HK-2 (cell line): ENCODE measurements at regions not wholly inside any gene's neighbourhood (a gene's known extent, or its start where the extent isn't known, plus 50 kb on each side); places are given as distances from the start of the nearest gene placed in this dataset.
"Not testable (repeated sequence)": the region's sequence is repeated elsewhere in the genome, so short reads cannot be mapped to it uniquely, and the experiment has no call there.

Experiments used
- DNase-seq: peaks from one replicate; pipeline ENCODE4 v3.0.0-alpha.2; 2018; ENCODE audit not compliant: unreplicated experiment

DNA sequence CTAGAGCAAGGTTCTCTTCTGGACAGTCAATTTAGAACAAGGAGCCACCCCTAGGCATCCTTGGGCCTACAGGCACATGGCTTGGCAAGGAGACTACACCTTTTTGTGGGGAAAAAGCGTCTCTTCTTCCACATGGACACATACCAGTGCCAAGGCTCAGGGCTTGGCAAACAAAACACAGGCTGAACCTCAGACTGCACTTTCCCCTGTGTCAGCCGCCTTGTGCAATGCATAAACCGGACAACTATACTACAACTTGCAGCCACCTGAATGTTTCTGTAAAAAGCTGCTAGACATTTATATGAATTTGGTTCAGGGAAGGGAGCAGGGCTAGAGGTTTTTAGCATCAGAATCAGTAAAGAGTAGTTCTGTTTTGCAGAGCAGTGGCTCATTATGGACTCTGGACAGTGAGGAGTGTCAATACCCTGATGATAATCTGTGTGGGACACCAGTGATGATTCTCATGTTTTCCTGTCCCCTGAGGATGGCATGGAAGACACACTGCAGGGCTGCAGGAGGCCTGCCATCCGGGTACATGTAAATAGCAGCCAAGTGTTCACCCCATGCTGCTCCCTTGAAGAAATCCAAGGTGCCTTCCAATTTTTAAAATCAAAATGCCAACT is 118.9 kb downstream of the GATA3 start:
- no peak for DNase-seq

DNA sequence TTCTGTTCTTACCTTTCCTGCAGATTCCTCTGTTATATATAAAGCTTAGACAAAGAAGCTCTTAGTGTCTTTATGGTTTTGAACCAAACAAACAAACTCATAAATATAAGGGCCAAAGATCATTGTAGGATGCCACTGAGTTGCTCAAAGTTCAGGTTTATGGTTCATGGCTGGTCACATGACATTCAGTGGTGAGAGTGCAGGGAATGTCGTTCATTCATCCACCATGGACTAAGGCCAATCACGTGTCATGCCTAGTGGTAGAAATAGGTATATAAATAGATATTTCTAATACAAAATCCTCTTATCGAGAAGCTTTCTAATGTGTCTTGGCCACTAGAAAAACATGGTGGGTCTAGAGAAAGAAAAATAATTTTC is 119.4 kb downstream of the GATA3 start:
- no peak for DNase-seq

DNA sequence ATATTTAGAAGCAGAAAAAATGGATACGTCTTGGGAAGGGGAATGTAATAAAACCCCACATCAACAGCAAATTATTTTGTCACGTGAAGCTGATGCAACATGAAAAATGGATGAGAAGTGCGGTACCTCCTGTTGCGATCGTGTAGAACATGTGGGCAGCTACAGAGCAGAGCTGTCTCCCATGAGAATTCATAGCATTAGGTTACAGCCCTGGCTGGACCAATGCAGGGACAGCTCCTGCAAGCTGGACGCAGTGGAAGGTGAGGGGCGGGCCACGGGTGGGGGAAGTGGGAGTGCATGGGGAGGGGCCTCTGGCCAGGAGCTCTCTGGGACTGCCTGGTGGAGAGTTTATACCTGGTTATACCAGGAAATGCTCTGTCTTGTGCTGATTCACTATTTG is 120.3 kb downstream of the GATA3 start:
- DNase-seq = no peak

DNA sequence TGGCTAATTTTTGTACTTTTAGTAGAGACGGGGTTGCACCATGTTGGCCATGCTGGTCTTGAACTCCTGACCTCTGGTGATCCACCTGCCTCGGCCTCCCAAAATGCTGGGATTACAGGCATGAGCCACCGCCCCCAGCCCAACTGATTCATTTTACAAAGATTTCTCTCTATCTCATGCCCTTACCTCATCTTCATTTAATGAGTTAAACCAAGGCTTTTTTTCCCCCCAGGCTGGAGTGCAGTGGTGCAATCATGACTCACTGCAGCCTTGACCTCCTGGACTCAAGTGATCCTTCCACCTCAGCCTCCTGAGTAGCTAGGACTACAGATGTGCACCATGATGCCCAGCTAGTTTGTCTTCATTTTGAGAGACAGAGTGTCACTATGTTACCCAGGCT is 123.0 kb downstream of the GATA3 start:
- not testable (repeated sequence) for DNase-seq

DNA sequence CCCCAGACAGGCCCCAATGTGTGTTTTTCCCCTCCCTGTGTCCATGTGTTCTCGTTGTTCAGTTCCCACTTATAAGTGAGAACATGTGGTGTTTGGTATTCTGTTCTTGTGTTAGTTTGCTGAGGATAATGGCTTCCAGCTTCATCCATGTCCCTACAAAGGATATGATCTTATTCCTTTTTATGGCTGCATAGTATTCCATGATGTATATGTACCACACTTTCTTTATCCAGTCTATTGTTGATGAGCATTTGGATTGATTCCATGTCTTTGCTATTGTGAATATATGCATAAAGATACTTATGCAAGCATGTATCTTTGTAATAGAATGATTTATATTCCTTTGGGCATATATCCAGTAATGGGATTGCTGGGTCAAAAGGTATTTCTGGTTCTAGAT is 125.3 kb downstream of the GATA3 start:
- not testable (repeated sequence) for DNase-seq

DNA sequence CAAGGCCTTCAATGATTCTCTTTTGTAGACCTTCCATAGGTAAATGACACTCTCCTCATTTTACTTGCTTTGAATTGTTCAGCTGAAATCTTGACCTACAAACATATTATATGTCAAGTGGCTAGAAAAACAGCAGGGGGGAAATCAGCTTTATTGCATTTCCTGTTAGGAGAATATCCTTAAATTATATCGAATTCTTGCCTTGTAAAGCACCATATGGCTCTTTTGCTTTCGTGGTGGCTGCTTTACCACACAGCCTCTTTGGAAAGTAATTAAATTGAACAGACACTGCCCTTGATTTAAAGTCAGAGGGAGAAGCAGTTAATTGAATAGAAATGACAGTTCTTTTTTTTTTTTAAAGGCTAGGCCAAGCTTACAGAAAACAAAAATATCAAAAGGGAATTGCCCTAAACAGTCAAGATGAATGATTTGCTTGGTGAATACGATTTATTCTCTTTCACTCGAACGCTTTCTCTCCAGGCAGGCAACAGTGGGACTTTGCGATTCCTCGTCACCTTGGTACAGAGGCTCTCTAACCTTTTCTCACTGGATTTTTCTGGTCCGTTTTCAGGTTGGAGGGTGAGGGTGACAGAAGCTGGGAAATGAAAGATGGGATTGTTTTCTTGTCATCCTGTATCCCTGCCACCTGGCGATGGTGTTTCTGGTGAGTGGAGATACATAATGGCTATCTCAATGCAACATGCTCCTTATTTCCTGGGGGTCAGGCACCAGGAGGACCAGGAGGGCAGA is 126.0 kb downstream of the GATA3 start:
- no peak for DNase-seq

DNA sequence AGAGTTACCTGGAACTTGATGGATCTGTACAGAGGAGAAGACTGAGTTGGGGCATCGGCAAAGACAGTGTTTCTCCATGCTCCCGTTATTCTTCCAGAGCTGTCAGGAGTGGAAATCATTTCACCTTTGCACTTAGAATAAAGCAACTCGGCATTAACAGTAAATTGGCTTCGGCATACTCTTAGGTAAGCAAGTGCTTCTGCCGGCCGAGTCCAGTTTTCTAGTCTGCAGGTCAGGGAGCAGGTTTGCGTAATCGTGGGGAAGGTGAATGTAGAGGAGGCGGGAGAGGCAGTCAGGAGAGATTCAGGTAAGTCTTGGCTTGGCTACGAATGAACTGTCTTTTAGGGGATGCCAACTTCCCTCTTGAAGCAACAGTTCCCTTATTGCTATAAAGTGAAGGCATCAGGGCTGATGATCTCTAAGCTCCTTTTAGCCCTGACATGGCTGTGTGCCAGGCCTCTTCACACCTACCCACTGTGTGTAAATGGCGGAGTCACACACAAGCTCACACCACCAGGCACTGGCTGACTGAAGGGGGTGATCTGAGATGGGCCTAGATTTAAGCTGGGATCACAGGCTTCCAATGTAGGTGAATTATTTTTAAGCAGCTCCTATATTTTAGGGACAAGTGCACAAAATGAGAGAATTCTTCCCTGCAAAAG is 127.1 kb downstream of the GATA3 start:
- DNase-seq = no peak

DNA sequence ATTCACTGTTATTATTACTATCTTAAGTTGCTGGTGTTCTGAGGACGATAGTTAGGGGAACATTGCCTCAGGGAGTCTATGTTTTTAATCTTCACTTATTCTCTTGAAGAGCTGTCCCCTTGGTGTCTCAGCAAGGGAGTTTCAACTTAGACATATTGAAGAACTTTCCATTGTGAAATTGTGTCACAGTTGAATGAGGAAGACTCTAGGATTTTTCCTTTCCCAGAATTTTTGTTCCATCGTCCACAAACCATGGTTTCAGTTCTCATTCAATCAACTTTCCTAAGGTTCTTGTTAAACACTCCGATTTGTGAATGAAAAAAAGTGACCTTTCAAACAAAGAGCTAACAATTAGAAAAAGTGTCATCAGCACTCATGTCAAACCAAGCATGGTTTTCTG is 128.3 kb downstream of the GATA3 start:
- DNase-seq = no peak

DNA sequence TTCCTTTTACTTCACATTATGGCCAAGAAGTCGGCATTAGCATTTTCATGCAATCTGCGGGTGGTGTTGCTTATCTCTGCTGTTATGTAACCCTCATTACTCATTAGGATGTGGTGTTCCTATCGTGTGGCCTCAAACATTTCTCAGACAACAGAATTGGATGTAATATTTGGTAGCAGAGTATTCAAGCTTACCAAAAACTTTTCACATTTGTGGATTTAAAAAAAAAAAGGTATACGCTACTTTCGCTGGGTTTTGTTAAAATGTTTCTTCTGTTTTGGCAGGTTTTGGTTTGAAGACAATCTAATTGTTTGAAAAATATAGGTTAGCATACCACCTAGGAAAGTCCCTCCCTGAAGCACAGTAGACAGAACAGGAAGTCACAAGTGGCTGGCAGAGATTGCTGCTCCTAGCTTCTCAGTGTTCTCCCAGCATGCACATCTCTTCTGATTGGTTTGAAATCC is 128.8 kb downstream of the GATA3 start:
- DNase-seq = no peak

DNA sequence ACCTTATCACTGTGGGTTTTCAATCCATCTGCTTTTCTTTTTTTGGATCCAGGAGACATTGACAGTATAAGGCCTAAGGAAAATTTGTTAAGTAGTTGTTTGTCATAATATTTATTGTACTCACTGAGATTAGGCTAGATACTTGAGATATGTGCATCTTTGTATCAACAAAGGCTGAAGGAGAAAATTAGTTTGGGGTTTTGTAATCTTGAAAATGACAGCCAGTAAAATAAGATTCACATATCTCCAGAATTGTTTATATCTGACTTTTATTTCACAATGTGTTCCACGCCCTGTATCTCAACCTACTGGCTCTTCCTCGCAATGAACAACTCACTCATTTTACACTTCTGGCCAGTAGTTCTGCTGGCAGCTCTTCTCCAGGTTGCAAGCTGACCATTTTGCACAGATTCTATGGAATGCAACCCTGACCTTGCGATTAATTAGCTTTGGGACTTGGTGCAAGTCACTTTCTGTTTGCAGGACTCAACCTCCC is 132.7 kb downstream of the GATA3 start:
- DNase-seq = no peak

DNA sequence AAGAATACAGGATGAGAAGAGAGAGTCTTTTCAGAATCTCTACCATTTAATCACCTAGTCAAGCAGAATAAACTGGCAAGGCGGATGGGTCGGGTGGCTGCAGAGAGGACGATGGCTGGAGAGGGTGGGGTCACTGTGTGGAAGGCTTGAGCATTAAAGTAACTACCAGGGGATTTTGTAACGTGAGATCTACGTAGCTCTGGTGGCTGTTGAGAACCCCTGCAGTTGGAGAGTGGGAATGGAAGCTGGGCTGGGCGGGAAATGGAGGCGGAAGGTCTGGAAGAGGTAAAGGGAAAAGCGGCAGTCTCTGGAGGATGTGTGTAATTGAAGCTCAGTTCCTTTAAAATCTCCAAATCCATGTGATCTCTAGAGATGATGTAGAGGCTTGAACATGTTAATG is 135.0 kb downstream of the GATA3 start:
- DNase-seq = no peak

DNA sequence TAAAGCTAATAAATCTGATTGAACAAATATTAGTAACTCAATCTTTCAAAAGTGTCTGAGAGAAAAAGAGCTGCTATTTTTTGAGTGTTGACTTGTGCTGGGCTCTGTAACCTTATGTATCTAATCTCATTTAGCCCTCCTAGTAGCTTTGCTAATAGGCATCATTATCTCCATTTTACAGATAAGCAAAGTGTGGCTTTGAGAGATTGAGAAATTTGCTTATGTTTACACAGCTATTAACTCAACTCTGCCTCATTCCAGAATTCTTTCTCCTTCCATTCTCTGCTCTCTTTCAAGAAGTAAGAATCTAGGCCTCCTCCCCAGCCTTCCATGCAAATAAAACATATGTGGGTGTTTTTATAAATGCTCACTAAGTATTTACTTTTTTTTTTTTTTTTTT is 137.8 kb downstream of the GATA3 start:
- DNase-seq = no peak

DNA sequence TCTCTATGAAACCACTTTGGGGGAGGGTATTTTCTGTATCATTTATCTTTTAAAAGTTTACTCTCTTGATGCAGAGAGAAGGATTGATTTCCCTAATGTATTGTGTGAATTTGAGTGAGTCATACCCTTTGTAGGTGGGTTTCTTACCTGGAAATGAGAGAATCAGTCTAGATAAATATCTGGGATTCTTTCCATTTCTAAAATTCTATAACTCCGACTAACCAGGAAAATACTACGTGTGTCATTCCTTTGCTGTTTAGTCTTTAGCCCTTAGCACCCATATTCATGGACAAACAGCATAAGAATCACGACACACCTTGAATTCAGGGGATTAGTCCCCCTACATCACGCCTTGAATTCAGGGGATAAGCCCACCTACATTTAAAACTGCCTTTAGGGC is 139.1 kb downstream of the GATA3 start:
- no peak for DNase-seq

DNA sequence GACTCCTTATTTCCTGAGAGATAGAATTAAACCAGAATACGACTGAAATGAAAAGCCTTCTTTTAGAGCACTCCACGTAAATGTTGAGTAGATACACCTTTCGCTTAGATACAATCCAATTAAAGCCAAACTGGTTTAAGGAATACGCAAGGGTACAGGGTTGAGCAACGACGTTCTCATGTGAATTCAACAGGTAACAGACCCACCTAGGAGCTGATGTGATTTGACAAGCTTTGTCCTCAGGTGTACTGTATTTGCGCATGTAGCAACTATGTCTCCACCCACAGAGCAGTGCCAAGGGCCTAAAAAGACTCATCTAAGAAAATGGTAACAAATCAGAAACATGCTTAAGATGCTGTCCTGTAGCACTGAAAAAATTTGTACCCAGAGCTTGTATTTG is 139.6 kb downstream of the GATA3 start:
- DNase-seq = no peak

DNA sequence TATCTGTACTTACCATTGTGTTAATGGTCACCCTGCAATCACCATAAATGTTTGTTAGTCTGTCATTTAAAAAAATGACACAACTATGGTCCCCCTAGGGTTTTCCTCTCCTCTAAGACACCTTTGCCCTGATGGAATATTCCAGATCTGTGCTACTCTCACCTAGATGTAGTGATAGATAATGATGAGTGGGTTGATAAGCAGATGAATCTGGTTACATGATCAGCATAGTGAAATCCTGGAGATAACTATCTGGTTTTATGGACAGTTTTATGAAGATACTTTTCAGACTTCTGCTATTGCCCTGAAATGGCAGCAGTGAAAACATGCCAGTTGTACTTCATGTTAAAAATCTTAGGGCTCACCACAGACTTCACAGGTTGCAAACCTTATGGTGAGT is 152.4 kb downstream of the GATA3 start:
- DNase-seq = no peak

DNA sequence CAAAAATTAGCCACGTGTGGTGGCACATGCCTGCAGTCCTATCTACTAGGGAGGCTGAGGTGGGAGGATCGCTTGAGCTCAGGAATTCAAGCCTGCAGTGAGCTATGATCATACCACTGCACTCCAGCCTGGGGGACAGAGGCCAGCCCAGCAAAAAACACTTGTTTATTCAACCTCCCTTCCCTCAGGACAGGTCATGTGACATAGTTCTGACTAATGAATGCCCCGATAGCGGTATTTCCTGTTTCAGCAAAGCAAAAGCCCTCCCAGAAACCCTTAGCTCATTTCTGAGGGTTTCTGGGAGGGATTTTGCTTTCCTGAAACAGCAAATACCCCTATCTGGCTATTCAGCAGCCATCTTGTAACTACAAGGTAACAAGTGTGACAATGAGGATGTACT is 157.1 kb downstream of the GATA3 start:
- no peak for DNase-seq

DNA sequence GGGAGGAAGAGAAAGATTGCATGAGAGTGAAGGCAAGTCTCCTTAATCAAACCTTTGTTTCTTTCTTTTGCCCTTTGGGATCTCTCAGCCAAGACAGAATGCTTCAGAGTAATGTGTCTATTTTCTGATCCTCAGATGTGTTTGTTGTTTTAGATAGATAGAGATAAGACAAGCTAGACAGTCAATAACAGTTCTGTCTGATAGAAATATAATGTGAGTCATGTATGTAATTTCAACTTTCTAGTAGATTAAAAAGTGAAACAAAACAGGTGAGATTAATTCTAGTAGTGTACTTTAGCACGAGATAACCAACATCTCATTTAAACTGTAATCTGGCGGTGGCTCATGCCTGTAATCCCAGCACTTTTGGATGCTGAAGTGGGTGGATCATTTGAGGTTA is 159.2 kb downstream of the GATA3 start:
- DNase-seq = no peak

DNA sequence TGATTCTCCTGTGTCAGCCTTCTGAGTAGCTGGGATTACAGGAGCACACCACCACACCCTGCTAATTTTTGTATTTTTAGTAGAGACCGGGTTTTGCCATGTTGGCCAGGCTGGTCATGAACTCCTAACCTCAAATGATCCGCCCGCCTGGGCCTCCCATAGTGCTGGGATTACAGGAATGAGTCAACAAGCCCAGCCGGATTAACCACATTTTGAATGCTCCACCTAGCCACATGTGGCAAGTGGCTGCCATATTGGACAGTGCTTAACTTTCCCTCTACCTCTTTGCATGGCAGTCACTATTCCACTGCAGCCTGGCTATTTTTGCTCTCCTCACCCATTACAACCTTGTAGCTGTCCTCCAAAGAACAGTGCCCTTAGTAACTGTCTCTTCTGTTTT is 160.1 kb downstream of the GATA3 start:
- no peak for DNase-seq

DNA sequence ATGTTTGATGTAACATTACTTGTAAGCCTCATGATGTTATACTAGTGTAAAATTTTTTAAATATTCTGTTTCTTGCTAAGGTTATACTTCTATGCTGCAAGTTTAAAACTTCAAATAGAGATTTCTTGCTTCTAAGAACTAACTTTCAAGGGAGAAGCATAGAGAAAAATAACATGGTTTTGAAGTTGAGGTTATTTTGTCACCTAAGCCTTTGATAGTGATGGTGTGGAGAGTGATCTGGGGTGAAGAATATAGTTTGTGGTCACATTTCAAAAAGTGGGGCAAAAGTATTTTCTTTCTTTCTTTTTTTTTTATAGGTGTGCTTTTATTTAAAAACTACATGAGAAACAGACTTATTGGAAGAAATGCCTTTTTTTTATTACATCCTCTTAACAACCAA is 162.4 kb downstream of the GATA3 start:
- no peak for DNase-seq

DNA sequence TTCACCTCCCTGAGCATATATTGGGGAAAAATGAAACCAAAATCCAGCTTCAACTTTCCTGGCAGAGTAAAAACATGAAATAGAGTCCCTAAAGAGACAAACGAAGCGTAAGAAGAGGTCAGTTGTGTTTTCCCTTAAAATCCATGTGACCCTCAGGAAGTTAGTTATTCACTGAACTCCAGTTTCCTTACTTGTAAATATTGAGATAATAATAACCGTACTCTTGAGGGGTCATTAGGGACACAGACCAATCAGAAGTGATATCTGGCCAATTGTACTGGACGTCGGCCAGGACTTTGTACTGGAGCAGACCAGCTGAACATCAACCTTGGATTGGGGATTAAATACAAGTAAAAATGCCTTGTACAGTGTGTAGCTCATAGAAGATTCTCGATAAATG is 167.0 kb downstream of the GATA3 start:
- no peak for DNase-seq

DNA sequence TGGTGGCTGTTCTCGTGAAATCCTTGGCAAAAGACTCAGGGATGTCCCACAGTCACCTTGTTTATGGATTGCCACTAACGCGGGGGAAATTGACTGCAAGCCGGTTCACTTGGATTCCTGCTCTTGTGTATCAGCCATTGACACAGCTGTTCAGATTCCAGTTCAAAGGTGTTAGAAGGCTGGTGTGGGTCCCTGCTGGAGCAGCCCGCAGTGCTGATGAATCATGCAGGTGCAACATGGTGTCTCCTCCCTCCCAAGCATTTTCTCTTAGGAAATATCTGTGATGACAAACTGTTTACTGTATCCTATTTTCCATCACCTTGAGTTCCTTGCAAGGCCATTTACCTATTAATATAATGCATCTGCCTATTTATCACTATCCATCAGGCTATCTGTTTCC is 170.1 kb downstream of the GATA3 start:
- no peak for DNase-seq

DNA sequence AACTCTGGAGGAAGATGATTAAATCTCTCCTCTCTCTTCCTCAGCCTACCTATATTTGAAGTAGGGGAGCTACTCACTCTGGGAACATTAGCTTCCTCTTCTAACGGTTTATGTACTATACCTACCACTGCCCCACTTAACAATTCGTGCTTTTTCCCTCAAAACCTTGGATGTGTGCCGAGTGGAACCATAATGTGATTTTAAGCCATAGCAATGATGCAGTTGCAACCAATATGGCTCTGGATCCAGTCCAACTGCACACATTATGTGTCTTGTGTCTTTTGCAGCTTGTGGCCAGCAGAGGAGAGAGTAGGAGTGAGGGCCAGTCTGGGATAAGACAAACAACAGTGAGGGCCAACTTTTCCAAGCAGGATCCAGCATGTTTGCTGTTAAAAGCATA is 170.7 kb downstream of the GATA3 start:
- DNase-seq = no peak

DNA sequence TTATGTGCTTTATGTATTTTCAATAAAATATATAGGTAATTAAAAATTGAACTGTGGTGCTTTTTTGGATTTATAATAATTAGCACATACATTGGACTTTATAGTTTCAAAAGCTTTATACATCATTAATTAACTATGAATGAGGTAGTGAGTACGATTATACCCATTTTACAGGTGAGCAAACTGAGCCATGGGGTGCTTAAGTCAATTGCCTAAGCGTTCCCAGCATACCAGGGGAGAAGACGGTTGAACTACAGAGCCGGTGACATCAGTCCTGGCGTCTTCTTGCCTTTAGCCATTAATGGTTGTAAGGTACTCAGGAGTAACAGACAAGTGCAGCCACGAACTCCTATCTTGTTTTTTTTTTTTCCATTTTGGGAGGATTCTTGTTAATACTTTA is 172.8 kb downstream of the GATA3 start:
- no peak for DNase-seq
